NCI-H69 (cell line): ENCODE measurements at regions not wholly inside any gene's neighbourhood (a gene's known extent, or its start where the extent isn't known, plus 50 kb on each side); places are given as distances from the start of the nearest gene placed in this dataset.
A peak's percentile ranks its signal among the peaks of the same experiment; 100 is the strongest.
"Not testable (repeated sequence)": the region's sequence is repeated elsewhere in the genome, so short reads cannot be mapped to it uniquely, and the experiment has no call there.

Source experiments
- DNase-seq: peaks from one replicate; lab custom pipeline; 2025; lab: John Stamatoyannopoulos, UW

- not testable (repeated sequence) for DNase-seq
Measured at GRCh38 chr2:53206226-53206625, 561.4 kb upstream of the CHAC2 start.

- DNase-seq, result peak; percentile 100
Measured at GRCh38 chr2:53202063-53202462, 565.5 kb upstream of the CHAC2 start.

- no peak for DNase-seq
Measured at GRCh38 chr2:53200072-53200471, 567.5 kb upstream of the CHAC2 start.

- DNase-seq, result peak; percentile 100
Measured at GRCh38 chr2:53188851-53189510, 578.6 kb upstream of the CHAC2 start.

GRCh38 chr2:53183581-53183980 is 584.0 kb upstream of the CHAC2 start:
- no peak for DNase-seq

- DNase-seq, result peak; percentile 100
Measured at GRCh38 chr2:53182601-53183000, 585.0 kb upstream of the CHAC2 start.

- DNase-seq, result no peak
Measured at GRCh38 chr2:53181759-53182158, 585.8 kb upstream of the CHAC2 start.

- no peak for DNase-seq
Measured at GRCh38 chr2:53177327-53177726, 590.3 kb upstream of the CHAC2 start.

- no peak for DNase-seq
Measured at GRCh38 chr2:53174539-53174938, 593.1 kb upstream of the CHAC2 start.

GRCh38 chr2:53173698-53174455 is 593.7 kb upstream of the CHAC2 start:
- no peak for DNase-seq

GRCh38 chr2:53173091-53173490 is 594.5 kb upstream of the CHAC2 start:
- no peak for DNase-seq

- no peak for DNase-seq
Measured at GRCh38 chr2:53170466-53170865, 597.1 kb upstream of the CHAC2 start.

GRCh38 chr2:53167227-53167626 is 600.4 kb upstream of the CHAC2 start:
- DNase-seq, result no peak

GRCh38 chr2:53150146-53150545 is 617.5 kb upstream of the CHAC2 start:
- no peak for DNase-seq

GRCh38 chr2:53148221-53148620 is 619.4 kb upstream of the CHAC2 start:
- no peak for DNase-seq

- no peak for DNase-seq
Measured at GRCh38 chr2:53131416-53131815, 636.2 kb upstream of the CHAC2 start.

GRCh38 chr2:53130441-53130943 is 637.1 kb upstream of the CHAC2 start:
- DNase-seq, result no peak

GRCh38 chr2:53129851-53130250 is 637.8 kb upstream of the CHAC2 start:
- no peak for DNase-seq

GRCh38 chr2:53127061-53127650 is 640.4 kb upstream of the CHAC2 start:
- DNase-seq, result peak; percentile 99

GRCh38 chr2:53114991-53115390 is 652.6 kb upstream of the CHAC2 start:
- no peak for DNase-seq

- no peak for DNase-seq
Measured at GRCh38 chr2:53114582-53114981, 653.0 kb upstream of the CHAC2 start.

- not testable (repeated sequence) for DNase-seq
Measured at GRCh38 chr2:53112408-53112807, 655.2 kb upstream of the CHAC2 start.

- DNase-seq, result no peak
Measured at GRCh38 chr2:53111406-53111805, 656.2 kb upstream of the CHAC2 start.
